Thyroid gland (tissue), 4 donors: ENCODE measurements at regions not wholly inside any gene's neighbourhood (a gene's known extent, or its start where the extent isn't known, plus 50 kb on each side); places are given as distances from the start of the nearest gene placed in this dataset.

Experiments used
- CTCF ChIP-seq, 6 experiments: fragments of 200-600 bp in 3 of 6; fragments of 450-650 bp in 3 of 6; sonication (generic) in 3 of 6; IDR thresholded peaks; one replicate each; pipeline ENCODE4 v1.5.1; 2016 to 2019; ENCODE audit warnings: antibody characterized with exemption in 6 of 6, mild to moderate bottlenecking in 2 of 6, inconsistent platforms in 1 of 6, moderate library complexity in 1 of 6
- POLR2A ChIP-seq, 2 donors: fragments of 450-650 bp; IDR thresholded peaks; one replicate each; pipeline ENCODE4 v1.6.1; 2017; ENCODE audit warnings: antibody characterized with exemption in 2 of 2, mild to moderate bottlenecking in 2 of 2, moderate library complexity in 1 of 2

- TF ChIP-seq CTCF (IDR thresholded peaks at IDR 0.05) (no peak), POLR2A (IDR thresholded peaks at IDR 0.05) (no peak)
Observed at GRCh38 chr21:22728091-22728490, 1729.9 kb downstream of the NCAM2 start.
